SK-N-MC (cell line): ENCODE measurements at regions not wholly inside any gene's neighbourhood (a gene's known extent, or its start where the extent isn't known, plus 50 kb on each side); places are given as distances from the start of the nearest gene placed in this dataset.
"Not testable (repeated sequence)": the region's sequence is repeated elsewhere in the genome, so short reads cannot be mapped to it uniquely, and the experiment has no call there.

ENCODE experiments used
- DNase-seq: peaks from one replicate; pipeline ENCODE4 v3.0.0-alpha.2; 2011; ENCODE audit warnings: low read depth, low spot score
- H3K27ac ChIP-seq: fragments of 200-600 bp; sonication (generic); 2 replicates; pipeline ENCODE4 v1.5.1; 2016; ENCODE audit warnings: mixed run types
- H3K36me3 ChIP-seq: fragments of 200-600 bp; sonication (generic); 2 replicates; pipeline ENCODE4 v1.6.1; 2017; ENCODE audit warnings: antibody characterized with exemption, low read length, mixed read lengths; ENCODE audit not compliant: insufficient read depth
- H3K4me3 ChIP-seq: fragments of 200-600 bp; sonication (generic); 2 replicates; pipeline ENCODE4 v1.5.1; 2016
- H3K9ac ChIP-seq: fragments of 200-600 bp; sonication (generic); 2 replicates; pipeline ENCODE4 v1.8.0; 2017; ENCODE audit warnings: mixed run types, mixed read lengths; ENCODE audit not compliant: insufficient read length
- H3K9me3 ChIP-seq: fragments of 200-600 bp; sonication (generic); 2 replicates; pipeline ENCODE4 v1.6.1; 2017; ENCODE audit warnings: low read depth, mild to moderate bottlenecking, antibody characterized with exemption, low read length, moderate library complexity, mixed read lengths
- EZH2 ChIP-seq: fragments of 200-600 bp; sonication (generic); IDR thresholded peaks from one replicate; pipeline ENCODE4 v1.6.1; 2017; ENCODE audit warnings: antibody characterized with exemption
- FOXP2 ChIP-seq: optimal IDR thresholded peaks from 2 replicates; pipeline ENCODE3; 2011; ENCODE audit warnings: mild to moderate bottlenecking, moderate library complexity; ENCODE audit not compliant: insufficient read depth; ENCODE audit errors: extremely low read length, control extremely low read depth
- POLR2AphosphoS5 ChIP-seq: IDR thresholded peaks from 2 replicates; pipeline ENCODE4 v1.6.1; 2012; ENCODE audit warnings: mild to moderate bottlenecking, low read depth, low read length, borderline replicate concordance

GRCh38 chr7:65509368-65510186 lies 135.9 kb downstream of the ZNF92 start:
- no peak for DNase-seq
- no peak overlapping the region for H3K27ac ChIP-seq
- no peak for TF ChIP-seq POLR2AphosphoS5
- TF ChIP-seq EZH2 = peak; percentile 100
- TF ChIP-seq FOXP2 = no peak
- H3K36me3 ChIP-seq = no peaks in the 10 kb centered on the region
- H3K9me3 ChIP-seq = no peaks in the 10 kb centered on the region
- peak overlapping the region; percentile 79 for H3K4me3 ChIP-seq
- H3K9ac ChIP-seq = peak overlapping the region; percentile 43

- peak overlapping the region; percentile 79 for H3K4me3 ChIP-seq
- not testable (repeated sequence) for H3K27ac ChIP-seq, H3K9me3 ChIP-seq, H3K9ac ChIP-seq, H3K36me3 ChIP-seq, DNase-seq
Observed at GRCh38 chr7:65510187-65510538, 136.5 kb downstream of the ZNF92 start.

GRCh38 chr7:65519751-65520150 lies 146.1 kb downstream of the ZNF92 start:
- not testable (repeated sequence) for DNase-seq, H3K9me3 ChIP-seq, H3K27ac ChIP-seq, H3K9ac ChIP-seq, H3K4me3 ChIP-seq, H3K36me3 ChIP-seq

GRCh38 chr7:65545465-65546161 lies 172.0 kb downstream of the ZNF92 start:
- H3K4me3 ChIP-seq, H3K36me3 ChIP-seq, H3K9me3 ChIP-seq, H3K9ac ChIP-seq, H3K27ac ChIP-seq, DNase-seq: not testable (repeated sequence)

GRCh38 chr7:65549589-65550443 lies 176.2 kb downstream of the ZNF92 start:
- DNase-seq, H3K4me3 ChIP-seq, H3K27ac ChIP-seq, H3K9ac ChIP-seq, H3K9me3 ChIP-seq, H3K36me3 ChIP-seq: not testable (repeated sequence)

GRCh38 chr7:65550444-65550809 lies 176.8 kb downstream of the ZNF92 start:
- DNase-seq, H3K27ac ChIP-seq, H3K9ac ChIP-seq, H3K4me3 ChIP-seq, H3K9me3 ChIP-seq, H3K36me3 ChIP-seq: not testable (repeated sequence)

- H3K9me3 ChIP-seq, H3K4me3 ChIP-seq, H3K36me3 ChIP-seq, H3K9ac ChIP-seq, DNase-seq, H3K27ac ChIP-seq: not testable (repeated sequence)
Observed at GRCh38 chr7:65551042-65551441, 177.4 kb downstream of the ZNF92 start.

- H3K4me3 ChIP-seq, H3K27ac ChIP-seq, H3K9ac ChIP-seq, H3K9me3 ChIP-seq, H3K36me3 ChIP-seq, DNase-seq: not testable (repeated sequence)
Observed at GRCh38 chr7:65554553-65555476, 181.2 kb downstream of the ZNF92 start.

GRCh38 chr7:65558584-65558983 lies 184.9 kb downstream of the ZNF92 start:
- not testable (repeated sequence) for H3K27ac ChIP-seq, H3K9me3 ChIP-seq, H3K36me3 ChIP-seq, H3K4me3 ChIP-seq, DNase-seq, H3K9ac ChIP-seq

GRCh38 chr7:65561786-65562372 lies 188.2 kb downstream of the ZNF92 start:
- H3K36me3 ChIP-seq, H3K9me3 ChIP-seq, H3K27ac ChIP-seq, H3K9ac ChIP-seq, H3K4me3 ChIP-seq, DNase-seq: not testable (repeated sequence)

GRCh38 chr7:65562522-65562921 lies 188.9 kb downstream of the ZNF92 start:
- not testable (repeated sequence) for H3K36me3 ChIP-seq, DNase-seq, H3K4me3 ChIP-seq, H3K9me3 ChIP-seq, H3K9ac ChIP-seq, H3K27ac ChIP-seq

- not testable (repeated sequence) for H3K4me3 ChIP-seq, H3K36me3 ChIP-seq, H3K27ac ChIP-seq, DNase-seq, H3K9me3 ChIP-seq, H3K9ac ChIP-seq
Observed at GRCh38 chr7:65563333-65563732, 189.7 kb downstream of the ZNF92 start.
